HG03196 (cell line): ENCODE measurements at regions not wholly inside any gene's neighbourhood (a gene's known extent, or its start where the extent isn't known, plus 50 kb on each side); places are given as distances from the start of the nearest gene placed in this dataset.

Source experiments
- ATAC-seq: cut with Tn5 transposase; IDR thresholded peaks from one replicate; pipeline ENCODE4 v1.9.1; 2021; ENCODE audit not compliant: unreplicated experiment

- ATAC-seq = no peak
Measured at GRCh38 chr7:47691988-47692387, 110.1 kb upstream of the TNS3 start.

DNA sequence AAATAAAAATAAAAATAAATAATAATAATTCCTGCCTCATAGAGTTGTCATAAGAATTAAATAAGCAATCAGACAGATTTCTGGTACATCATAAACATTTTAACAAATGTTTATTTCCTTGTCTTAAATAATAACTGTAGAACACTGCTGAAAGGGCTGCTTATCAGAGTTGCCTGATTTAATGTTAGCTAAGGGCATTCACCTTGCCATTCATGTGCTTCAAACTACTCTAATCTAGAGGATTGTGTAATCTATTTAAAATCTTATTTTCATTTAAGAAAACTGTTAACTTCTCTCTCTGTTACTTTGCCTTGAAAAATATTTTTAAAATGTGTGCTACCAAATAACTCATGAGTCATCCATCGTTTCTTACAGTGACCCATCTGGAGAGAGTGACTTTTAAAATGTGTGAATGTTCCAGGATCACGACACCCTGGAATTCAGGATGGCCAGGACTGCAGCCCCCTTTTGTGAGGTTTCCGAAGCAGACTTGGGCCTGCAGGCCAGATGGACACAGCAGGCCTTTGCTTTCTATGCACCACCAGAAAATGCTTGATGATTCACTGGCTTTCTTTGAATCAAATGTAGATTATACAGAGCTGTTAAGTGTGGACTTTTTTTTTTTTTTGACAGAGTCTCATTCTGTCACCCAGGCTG, 109.1 kb upstream of the TNS3 start:
- no peak for ATAC-seq

GRCh38 chr7:47689558-47689957, 107.6 kb upstream of the TNS3 start:
- no peak for ATAC-seq

- no peak for ATAC-seq
Measured at GRCh38 chr7:47688311-47689100, 106.6 kb upstream of the TNS3 start.

DNA sequence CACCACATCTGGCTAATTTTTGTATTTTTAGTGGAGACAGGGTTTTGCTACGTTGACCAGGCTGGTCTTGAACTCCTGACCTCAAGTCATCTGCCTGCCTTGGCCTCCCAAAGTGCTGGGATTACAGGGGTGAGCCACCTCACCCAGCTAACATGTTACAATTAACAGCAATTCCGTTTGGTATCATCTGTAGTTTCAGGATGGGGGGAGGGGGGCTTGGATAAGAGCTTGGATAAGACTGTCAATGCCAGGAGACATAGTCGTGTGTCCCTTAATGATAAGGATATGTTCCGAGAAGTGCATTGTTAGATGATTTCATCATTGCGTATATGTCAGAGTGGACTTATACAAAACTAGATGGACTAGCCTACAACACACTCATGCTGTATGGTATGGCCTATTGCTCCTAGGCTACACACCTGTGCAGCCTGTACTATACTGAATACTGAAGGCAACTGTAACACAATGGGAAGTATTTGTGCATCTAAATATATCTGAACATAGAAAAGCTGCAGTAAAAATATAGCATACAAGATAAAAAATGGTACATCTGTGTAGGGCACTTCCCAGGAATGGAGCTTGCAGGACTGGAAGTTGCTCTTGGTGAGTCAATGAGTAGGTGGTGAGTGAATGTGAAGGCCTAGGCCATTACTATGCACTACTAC, 103.9 kb upstream of the TNS3 start:
- ATAC-seq = no peak

- ATAC-seq = no peak
Measured at GRCh38 chr7:47685151-47685550, 103.2 kb upstream of the TNS3 start.

- no peak for ATAC-seq
Measured at GRCh38 chr7:47684728-47685127, 102.8 kb upstream of the TNS3 start.

GRCh38 chr7:47683485-47683898, 101.6 kb upstream of the TNS3 start:
- ATAC-seq = no peak

- no peak for ATAC-seq
Measured at GRCh38 chr7:47682874-47683273, 101.0 kb upstream of the TNS3 start.

- ATAC-seq = no peak
Measured at GRCh38 chr7:47681249-47681810, 99.4 kb upstream of the TNS3 start.

GRCh38 chr7:47678641-47679380, 96.9 kb upstream of the TNS3 start:
- no peak for ATAC-seq

DNA sequence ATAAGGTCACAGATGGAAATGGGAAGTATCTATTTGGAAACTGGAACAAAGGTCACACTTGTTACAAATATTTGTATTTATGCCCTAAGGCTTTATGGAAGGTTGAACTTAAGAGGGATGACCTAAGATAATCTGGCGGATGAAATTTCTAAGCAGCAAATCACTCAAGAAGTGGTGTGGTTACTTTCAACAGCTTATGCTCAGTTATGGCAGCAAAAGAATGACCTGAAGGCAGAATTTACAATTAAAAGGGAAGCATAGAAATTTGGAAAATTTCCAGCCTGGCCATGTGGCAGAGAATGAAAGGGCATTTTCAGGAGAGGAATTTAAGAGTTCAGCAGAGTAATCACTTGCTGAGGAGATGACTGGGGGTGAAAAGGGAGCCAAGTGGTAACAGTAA, 95.8 kb upstream of the TNS3 start:
- no peak for ATAC-seq

- no peak for ATAC-seq
Measured at GRCh38 chr7:47677093-47677492, 95.2 kb upstream of the TNS3 start.

GRCh38 chr7:47672977-47673381, 91.1 kb upstream of the TNS3 start:
- no peak for ATAC-seq

DNA sequence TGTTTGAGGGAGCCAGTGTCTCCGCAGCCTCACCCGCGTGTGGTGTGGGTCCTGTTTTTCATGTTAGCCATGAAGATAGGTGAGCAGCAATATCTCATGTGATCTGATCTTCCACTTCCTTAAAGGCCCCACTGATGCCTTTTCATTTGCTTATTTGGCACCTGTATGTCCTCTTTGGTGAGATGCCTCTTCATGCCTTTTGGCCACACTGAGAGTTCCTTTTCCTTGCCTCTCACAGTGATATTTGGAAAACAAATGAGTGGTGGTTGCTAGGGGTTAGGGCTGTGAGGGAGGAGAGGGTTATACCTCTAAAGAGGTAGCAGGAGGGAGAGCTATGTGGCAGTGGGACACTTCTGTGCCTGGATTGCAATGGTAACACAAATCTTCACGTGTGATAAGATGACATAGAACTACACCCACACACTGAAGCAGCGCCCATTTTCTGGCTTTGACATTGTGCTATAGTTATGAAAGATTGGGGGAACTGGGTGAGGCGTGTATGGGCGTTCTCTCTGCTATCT, 90.4 kb upstream of the TNS3 start:
- ATAC-seq = no peak

DNA sequence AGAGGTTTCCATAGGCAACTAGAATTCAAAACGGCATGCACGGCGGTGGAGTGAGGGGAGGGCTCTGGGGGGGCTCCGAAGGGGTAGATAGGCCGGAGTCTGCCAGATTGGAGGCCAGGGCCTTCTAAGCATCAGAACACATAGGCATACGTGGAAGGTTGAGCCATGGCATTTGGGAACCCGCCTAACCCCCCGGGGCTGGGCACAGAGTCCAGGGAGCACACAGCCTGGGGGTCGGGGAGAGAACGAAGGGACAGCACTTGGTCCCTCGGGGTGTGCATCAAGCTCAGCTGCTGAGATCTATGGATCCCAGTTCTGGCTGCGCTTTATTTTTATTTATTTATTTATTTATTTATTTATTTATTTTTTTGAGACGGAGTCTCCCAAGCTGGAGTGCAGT, 89.4 kb upstream of the TNS3 start:
- no peak for ATAC-seq

DNA sequence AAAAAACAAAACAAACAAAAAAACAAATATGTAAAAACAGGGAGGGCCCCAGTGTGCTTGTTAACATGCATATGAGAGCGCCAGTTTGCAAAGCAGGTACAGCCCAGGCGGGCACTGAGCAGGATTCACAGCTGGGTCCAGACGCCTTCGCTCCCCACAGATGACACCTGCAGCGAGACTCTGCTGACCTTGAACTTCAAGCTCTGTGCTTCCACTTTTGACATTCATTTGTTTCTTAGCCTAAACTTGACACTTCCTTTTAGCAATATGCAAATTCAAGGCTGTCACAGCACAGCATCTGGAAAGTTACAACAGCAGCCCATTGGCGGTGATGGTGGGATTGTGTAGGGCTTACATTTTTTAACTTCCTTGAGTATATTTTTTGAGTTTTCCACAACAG, 88.8 kb upstream of the TNS3 start:
- peak; percentile 70 for ATAC-seq

DNA sequence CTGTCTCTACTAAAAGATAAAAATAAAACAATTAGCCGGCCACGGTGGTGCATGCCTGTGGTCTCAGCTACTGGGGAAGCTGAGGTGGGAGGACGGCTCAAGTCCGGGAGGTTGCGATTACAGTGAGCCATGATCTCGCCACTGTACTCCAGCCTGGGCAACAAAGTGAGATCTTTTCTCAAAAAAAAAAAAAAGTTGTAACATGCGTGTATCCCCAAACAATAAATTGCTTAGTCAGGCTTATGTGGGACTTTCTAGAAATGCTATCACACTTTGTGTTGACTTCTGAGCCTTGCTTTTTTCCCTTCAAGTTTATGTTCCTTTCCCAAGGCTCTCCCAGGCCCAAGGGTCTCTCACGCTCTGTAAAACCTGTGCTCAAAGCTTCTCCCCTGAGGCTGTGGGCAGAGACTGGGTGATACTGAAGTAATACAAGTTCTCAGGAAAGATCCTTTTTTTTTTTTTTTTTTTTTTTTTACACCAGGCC, 88.0 kb upstream of the TNS3 start:
- no peak for ATAC-seq

DNA sequence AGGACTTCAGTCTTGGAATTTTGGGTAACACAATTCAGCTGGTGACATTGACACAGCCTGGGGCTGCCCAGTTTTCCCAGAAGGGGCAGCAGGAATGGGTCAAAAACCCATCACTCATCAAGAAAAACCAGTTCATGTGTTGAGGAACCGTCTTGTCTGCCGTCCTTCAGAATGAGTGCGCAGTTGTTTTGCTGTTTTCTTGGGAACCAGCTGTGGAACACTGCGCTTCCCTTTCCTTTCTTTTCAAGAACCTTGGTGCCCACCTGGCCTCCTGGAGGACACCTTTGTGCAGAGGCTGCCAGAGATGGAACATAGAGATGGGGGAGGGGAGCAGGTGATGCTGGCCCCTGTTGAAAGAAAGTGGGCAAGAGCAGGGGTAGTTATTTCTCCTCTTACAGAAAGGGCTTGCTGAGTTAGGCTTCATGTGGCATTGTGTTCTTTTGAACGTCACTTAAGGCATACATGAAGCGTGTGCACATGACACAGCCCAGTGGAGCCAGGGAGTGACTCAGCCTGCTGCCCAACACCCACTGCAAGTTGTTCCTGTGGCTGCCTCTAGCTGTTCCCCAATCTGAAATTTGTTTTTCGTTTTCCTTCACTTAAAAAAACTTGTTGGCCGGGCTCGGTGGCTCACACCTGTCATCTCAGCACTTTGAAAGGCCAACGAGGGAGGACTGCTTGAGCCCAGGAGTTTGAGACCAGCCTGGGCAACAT, 87.4 kb upstream of the TNS3 start:
- ATAC-seq = peak; percentile 88
